ENCODE measurements at regions not wholly inside any gene's neighbourhood (a gene's known extent, or its start where the extent isn't known, plus 50 kb on each side); places are given as distances from the start of the nearest gene placed in this dataset.

DNA sequence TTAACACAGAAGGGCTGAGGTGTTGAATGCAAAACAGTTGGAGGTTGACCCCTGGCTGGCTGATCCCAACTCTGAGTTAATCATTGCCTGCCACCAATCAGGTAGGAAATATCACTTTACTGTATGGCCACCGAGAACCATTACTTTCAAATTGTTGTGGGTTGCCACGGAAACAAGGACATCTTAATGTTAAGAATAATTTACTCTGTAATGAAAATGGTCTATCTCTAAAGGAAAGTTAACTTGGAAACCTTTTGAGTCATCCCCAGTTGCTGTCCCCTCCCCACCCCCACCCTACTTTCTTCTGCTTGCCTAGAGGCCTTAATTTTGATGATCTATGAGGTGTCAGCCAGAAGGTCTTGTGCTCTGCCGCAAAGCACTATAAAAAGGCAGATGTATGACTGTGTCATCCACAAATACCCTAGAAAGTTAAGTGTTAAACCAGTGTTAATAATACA is 78.7 kb upstream of the SNRK start:
- DNase-seq (ENCODE audit: low spot score) = peak; percentile 40

DNA sequence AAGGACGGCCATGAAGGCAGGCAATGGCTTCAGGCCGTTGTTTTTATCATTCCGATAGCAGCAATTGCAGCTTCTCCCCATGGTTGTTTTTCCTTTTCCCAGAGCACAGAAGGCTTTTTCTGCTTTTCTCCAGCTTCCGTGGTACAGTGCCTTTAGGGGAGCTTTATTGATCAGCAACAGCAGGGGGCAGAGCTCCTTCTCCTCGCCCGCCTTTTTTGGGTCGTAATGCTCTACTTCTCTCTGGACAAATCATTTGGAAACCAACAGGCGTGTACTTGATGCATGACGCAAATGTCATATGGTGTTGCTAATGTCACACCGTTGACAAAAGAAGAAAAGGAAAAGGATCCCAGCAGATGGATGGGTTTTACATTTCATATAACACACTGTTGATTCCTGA is 79.7 kb upstream of the SNRK start:
- no peak for DNase-seq (ENCODE audit: low spot score)

DNA sequence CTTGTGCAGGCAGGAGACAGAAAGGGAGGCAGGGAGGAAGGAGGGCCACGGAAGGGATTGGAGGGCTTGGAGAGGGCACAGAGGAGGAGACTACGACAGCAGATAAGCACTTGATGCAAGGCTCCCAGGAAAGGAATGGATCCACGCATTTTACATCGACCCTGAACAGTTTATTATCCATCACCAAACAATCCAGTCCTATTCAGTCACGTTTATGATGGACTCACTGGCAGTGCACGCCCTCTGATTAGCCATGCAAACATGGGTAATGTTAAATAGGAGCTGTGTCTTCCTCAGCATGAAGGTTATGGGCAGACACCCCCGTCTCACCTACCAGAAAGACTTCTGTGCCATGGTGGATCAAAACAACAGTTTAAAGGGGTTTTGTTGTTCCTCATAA is 80.2 kb upstream of the SNRK start:
- no peak for DNase-seq (ENCODE audit: low spot score)

DNA sequence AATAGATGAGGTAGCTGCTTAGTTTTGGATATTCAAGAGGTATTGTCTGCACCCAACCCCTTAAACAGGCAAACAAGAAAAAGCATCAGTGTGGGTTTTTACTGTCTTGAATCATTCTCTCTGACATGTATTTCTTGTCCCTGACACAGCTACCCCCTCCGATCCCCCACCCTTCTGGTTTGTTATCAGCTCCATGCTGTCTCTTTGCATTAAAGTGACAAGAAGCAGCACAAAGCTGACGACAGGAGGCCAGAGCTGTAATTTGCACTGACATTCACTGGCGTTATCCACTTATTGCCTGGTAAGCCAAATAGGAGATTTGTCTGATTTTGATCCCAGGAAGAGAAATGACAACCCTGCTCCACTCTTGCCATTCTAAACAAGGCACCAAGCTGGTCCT is 83.3 kb upstream of the SNRK start:
- DNase-seq (ENCODE audit: low spot score) = no peak

DNA sequence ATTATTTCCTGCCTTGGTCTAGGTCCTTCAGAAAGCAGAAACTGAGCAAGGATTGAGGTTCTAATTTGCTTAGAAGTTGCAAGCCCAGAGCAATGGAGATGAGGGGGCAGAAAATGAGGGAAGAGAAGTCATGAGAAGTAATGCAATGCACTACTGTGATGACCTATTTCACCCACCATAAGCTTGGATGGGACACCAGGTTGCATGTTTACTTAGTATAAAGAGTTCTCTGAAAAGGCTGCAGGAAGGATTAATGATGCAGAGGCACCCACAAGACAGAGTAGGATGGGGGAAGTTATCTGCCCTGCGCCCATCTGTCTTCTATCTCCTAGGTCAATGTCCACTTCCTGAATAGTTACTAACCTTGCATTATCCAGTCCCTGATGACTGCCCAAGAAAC is 84.8 kb upstream of the SNRK start:
- DNase-seq (ENCODE audit: low spot score) = no peak

DNA sequence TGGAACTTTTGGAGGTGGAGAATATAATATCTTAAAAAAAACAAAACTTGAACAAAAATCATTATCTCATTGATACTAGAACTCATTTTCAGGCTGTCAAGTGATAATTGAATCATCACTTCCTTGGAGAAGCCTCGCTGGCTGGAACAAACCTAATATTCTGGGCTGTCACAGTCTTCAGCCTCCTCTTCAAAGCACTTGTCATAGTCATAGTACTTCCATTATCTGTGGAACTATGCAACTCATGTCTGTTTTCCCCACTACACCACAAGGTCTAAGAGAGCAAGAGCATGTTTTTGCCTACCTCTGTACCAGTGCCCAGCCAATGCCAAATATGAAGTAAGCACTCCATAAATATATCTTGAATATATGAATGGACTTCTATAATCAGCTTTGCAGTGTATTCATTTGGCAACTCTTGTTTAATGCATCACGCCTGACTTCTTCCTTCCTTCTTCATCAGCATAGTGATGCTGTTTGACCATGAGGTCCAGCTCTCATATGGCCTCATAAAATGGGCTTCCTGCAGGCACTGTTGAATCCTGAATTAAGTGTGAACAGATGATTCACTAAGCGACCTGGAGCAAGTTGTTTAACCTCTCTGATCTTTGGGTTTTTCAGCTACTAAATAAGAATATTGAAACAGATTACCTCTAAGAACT is 86.6 kb upstream of the SNRK start:
- no peak for DNase-seq (ENCODE audit: low spot score)

DNA sequence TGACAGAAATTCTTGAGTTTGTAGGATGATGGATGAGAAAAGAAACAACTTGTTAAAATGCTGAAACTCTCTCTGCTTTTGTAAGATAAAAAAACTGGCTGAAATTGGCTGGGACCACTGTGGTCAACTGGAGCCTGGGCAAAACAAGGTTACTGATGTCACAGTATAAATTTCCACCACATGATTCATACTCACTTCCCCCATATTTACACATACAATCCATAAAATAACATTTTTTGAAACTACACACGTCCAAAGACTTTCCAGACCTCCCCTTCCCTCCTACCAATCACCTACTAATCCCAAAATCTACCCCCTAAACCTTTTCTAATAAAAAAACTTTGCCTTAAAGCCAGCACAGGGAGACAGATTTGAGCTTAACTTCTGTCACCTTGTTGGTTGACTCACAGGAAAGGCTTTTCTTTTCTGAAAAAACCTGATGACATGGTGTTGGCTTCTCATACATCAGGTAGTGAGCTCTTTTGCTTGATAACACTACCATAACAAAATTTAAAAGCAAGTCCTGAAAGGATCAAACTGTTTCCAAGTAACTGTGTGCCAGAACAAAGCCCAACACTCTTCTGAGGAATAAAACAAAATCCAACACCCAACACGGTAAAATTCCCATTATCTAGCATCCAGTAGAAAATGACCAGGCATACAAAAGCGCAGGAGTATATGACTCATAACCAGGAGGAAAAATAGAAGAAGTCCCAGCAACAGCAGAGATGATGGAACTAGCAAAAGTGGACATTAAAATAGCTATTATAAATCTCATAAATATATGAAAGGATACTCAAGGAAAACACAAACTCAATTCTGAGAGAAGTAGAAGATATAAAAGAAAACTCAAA is 87.3 kb upstream of the SNRK start:
- no peak for DNase-seq (ENCODE audit: low spot score)

DNA sequence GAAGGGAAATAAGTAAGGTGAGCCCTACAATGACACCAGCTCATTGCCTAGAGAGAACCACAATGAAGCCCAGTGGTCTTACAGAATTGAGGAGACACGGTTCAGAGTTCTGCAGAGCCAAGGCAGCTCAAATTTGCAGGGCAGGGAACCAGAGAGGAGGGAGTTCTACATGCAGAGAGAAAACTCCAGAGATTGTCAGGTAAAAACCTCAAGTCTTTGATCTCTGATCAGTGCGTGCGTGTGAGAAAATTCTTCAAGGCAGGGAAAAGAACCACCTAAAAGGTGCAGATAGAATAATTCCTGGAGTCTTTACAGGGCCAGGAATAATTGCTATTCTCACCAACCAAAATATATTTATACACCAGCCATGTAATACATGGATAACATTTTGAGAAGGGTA is 88.0 kb upstream of the SNRK start:
- no peak for DNase-seq (ENCODE audit: low spot score)

DNA sequence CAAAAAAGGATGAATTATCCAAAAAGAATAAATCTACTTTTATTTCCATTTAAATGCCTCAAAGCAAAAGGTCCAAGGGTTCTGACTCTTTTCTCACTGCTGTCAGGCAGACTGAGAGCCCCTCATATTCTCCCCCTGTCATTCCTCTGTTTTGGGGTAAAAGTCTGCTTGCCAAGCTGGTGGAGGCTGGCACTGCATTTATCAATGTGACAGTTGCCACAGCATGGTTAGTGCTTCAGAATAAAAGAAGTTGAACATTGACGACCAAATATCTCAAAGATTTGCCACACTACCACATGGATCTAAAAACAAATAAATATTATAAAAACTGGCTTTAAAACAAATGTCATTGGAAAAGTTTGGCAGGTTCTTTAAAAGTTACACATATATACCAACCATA is 89.2 kb upstream of the SNRK start:
- DNase-seq (ENCODE audit: low spot score) = no peak

DNA sequence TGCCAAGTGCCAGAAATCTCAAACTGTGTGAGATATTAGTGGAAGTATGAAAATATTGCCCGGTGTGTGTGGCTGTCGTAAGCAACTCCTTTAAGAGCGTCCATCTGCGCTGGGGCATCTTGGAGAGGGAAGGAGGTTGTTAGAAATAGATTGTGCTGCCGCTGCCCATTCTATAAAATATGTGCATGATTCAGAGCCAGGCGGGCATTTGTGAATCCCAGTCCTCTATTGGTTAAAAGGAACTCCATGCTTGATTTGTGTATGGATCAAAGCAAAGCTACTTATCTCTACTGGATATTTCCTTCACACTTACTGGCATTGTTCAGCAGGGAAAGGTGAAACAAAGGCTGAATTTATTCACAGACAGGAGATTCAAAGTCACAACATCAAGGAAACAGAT is 89.6 kb upstream of the SNRK start:
- no peak for DNase-seq (ENCODE audit: low spot score)

DNA sequence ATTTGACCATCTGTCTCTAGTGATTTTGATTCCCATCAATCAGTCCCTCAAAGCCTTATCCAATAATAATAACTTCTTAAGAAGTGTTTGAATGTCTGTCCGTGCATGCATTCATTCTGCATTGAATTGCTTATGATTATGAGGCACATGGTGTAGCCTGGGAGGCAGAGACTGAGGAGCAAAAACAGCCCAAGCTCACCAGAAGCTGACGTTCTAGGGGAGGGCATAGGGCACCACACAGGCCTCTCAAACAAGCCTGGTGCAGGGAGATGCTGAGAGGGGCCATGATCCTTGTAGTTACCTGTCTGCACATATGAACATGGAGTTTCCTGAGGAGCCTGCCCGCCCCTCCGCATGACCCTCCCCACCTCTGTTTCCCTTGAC is 89.2 kb upstream of the POMGNT2 start:
- DNase-seq (ENCODE audit: low spot score) = no peak

DNA sequence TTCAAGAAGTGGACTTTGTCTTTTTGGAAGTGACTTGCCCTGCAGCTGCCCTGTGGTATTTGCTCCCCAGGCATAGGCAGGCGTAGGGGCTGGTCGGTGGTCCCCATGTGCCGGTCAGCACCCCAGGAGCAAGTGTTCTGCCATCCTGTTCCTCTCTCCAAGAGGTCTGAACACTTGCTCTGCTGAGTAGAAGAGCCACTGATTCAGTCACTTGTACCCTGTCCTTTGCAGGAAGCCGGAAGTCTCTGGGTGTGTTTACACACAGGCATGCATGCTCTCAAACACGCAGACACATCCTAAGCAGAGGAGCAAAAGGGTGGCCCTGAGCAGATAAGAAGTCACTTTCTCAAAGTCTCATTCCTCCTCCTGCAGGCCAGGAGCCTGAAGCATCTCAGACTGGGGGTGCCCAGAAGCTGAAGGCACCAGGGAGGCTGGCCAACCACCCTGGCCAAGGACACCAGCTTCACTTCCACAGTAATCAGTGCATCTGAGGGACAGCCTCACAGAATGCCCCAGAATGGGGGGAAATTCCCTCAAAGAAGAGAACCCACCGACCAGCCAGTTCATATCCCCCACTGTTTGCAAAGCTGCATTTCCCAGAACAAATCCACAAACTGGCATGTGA is 88.7 kb upstream of the POMGNT2 start:
- DNase-seq (ENCODE audit: low spot score) = peak; percentile 64

DNA sequence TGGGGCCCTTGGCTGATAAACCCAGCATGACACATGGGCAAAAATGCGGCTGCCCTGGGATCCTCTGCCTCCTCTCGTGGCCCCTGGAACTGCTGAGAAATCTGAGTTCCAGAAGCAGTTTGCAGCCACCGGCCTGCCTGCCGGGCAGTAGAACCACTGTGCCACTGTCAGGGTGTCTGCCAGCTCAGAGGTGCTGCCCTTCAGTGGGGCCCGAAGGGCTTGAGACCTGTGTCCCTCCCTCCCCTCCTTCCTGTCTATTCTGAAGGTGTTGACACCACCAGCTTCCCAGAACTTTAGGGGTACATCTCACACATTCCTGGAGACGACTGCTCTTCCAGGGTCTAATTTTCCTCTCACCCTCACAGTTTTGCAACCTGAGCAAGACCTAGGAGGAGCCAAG is 88.2 kb upstream of the POMGNT2 start:
- DNase-seq (ENCODE audit: low spot score) = no peak

DNA sequence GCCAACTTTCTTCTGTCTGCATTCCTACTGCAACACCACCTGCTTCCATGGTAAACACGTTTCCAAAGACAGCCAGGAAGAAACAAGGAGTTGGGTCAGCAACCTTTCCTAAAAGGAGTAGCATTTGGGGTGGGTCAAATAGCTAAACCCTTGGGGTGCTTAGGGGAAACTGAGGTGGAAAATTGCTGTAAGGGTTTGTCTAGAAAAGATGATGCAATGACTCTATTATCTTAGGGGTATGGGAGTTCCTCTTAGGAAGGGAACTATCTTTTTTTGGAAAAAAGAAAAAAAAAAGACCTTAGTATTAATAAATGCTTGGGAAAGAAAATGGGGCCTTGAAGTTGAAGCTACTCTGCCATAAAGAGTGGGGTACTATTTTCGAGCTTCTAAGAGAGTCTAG is 86.1 kb upstream of the POMGNT2 start:
- no peak for DNase-seq (ENCODE audit: low spot score)

DNA sequence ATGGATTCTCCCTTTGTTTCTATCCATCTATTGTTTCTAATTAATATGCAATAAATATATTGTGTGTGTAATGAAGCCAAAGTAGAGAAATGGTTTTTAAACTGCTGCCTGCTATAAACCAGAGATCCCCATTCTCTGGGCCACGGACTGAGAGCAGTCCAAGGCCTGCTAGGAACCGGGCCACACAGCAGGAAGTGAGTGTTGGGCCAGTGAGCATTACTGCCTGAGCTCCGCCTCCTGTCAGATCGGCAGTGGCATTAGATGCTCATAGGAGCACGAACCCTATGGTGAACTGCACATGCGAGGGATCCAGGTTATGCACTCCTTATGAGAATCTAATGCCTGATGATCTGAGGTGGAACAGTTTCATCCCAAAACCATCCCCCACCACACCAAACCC is 85.2 kb upstream of the POMGNT2 start:
- no peak for DNase-seq (ENCODE audit: low spot score)

DNA sequence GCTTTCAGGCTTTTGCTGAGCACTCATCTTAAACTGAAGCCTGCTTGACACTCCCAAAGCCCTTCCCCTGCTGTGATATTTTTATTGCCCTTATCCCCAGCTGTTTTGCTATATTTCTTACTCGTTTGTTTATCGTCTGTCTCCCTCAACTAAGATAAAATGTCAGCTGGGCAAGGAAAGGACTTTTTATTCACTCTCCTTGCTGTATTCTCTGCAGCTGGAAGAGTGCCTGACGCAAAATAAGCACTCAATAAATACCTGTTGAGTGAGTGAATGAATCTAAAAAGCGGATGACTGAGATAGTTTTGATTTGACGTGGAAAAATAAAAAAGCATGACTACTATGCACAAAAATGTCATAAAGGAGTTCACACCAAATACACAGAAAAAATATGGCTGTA is 84.8 kb upstream of the POMGNT2 start:
- no peak for DNase-seq (ENCODE audit: low spot score)

DNA sequence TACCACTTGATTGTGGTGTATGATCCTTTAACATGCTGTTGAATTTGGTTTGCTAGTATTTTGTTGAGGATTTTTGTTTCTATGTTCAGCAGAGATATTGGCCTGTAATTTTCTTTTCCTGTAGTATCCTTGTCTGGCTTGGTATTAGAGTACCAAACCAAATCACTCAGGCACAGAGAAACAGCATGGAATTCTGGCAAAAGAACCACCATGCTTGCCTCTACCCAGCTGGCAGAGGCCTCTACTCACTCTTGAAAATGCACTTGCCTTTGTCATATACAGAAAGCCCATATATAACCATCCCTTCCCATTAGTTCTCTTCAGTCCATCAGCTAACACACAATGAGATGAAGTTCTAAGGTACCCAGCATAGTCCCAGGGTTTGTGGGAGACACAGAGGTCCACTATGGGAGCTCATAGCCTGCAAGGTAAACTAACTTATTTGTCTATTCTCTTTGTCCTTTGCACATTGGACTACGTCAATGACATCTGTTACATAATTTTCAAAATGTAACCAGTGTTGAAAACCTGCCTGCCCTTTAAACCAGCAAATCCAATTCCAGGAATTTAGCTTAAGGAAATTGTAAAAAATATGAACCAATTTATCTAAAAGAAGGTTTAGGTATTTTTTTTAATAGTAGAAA is 82.1 kb upstream of the POMGNT2 start:
- DNase-seq (ENCODE audit: low spot score) = no peak

DNA sequence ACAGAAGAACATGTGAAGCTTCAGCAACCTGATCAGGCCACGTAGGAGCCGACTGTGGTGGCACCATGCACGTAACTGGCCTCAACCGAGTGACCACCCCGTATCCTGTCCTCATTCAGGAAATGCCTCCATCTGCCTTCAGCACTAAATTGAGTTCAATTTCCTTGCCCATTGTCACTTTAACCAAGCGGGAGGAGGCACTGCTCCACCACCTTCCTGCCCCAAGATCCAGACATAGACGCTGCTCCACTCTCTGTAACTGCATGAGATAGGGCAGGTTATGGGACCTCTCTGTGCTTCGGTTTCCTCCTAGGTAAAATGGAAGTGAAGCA is 80.1 kb upstream of the POMGNT2 start:
- no peak for DNase-seq (ENCODE audit: low spot score)

DNA sequence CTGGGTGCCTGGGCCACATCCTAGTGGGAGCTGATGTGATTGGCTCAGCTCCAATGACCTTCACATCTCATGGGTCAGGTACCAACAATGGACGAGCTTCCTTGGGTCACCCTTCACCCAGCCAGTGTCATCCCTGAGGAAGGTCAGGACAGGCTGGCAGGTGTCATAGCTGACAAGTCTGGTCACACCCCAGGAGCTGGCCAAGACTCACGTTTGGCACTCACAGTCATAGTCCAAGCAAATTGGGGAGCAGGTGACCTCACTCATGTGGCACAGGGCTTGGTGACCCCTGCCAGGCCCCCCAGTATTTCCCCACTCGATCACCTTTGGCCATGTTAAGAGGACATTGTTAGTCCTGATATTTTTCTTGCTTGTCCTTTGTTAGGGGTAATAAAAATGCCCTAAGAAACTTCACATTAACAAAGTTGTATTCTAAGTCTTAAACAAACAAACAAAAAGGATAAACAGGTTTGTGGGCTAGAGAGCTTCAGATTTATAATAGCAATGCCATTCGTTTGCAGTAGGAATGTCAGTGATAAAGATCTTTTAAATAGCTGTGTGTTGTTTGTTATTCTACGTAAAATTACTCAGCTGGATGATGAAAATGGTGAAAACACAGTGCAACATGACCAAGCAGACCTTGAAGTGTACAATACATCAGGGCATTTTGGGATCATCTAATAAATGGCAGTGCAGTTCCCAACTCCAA is 79.5 kb upstream of the POMGNT2 start:
- no peak for DNase-seq (ENCODE audit: low spot score)

DNA sequence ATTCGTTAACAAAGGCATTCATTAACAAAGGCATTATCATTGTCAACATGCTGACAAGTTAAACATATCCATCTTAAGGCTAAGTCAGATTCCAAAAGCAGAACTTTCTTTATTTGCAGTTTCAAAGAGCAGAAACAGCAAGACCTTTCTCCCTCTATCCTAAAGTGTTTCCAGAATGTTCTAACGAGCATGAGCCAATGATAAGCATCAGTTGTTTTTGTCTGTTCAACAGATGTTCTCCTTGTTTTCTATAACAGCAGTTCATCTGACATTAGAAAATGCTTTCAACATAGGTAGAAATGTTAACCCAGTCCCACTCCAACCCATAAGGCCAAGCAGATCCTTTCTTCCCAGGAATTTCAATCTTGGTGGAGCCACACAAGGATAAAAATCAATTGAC is 77.6 kb upstream of the POMGNT2 start:
- no peak for DNase-seq (ENCODE audit: low spot score)

DNA sequence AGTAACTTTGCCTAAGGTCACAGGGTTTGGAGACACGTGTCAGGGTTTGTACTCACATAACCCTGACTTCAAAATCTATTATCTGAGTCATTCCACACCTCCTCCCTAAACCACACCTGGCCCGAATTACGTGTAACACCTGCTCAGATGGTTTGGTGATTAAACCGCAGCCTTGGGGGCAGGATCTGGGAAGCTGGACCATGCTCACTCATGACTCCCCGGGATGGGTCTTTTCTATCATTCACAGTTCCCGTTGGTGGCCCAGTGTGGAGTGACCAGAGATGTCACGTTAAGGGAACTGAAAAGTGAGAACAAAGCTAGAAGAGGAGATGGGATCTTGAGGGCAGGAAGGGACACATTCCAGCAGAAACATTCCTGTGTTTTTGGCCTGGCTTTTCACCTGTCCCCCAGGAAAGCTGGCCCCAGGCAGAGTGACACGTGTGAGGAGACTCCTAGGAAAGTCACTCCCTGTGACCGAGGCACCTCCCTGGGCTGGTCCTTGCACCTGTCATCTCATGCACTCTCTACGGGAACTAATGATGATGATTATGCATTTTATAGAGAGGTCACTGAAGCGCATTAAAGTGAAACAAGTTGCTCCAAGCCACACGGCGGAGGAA is 75.4 kb upstream of the POMGNT2 start:
- DNase-seq (ENCODE audit: low spot score) = peak; percentile 55

DNA sequence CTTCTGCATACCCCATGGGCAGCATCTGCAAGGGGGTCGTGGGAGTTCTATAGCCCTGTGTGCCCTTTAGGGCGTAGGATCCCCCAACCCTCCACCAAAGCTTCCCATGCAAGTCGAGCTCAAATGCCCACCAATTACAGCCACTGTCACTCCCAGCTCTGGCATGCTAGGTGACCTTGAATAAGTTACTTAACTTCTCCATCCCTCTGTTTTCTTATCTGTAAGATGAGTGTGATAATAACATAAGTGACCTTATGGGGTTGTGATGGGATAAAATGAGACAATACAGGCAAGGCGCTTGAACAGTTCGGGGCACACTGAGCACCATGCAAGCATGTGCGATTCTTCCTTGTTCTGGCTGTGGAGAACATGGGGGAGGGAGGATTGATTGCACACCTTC is 74.8 kb upstream of the POMGNT2 start:
- DNase-seq (ENCODE audit: low spot score) = no peak

Data from mucosa of gallbladder (tissue), 1 donor.